DOHH2 (cell line): ENCODE measurements at regions not wholly inside any gene's neighbourhood (a gene's known extent, or its start where the extent isn't known, plus 50 kb on each side); places are given as distances from the start of the nearest gene placed in this dataset.

ENCODE experiments used
- CTCF ChIP-seq: fragments of 200-600 bp; sonication (generic); IDR thresholded peaks from one replicate; pipeline ENCODE4 v1.5.1; 2014; ENCODE audit warnings: antibody characterized with exemption, mild to moderate bottlenecking, low read depth, low read length; ENCODE audit not compliant: poor library complexity, severe bottlenecking
- EZH2phosphoT487 ChIP-seq: fragments of 200-600 bp; sonication (generic); IDR thresholded peaks from 2 replicates; pipeline ENCODE4 v1.6.1; 2017; ENCODE audit warnings: borderline replicate concordance, mild to moderate bottlenecking, antibody characterized with exemption, low read length, moderate library complexity, mixed read lengths

GRCh38 chr13:76600081-76600480 is 286.1 kb downstream of the KCTD12 start:
- no peak for TF ChIP-seq CTCF
- TF ChIP-seq EZH2phosphoT487, result no peak
